ENCODE measurements at regions not wholly inside any gene's neighbourhood (a gene's known extent, or its start where the extent isn't known, plus 50 kb on each side); places are given as distances from the start of the nearest gene placed in this dataset.

DNA sequence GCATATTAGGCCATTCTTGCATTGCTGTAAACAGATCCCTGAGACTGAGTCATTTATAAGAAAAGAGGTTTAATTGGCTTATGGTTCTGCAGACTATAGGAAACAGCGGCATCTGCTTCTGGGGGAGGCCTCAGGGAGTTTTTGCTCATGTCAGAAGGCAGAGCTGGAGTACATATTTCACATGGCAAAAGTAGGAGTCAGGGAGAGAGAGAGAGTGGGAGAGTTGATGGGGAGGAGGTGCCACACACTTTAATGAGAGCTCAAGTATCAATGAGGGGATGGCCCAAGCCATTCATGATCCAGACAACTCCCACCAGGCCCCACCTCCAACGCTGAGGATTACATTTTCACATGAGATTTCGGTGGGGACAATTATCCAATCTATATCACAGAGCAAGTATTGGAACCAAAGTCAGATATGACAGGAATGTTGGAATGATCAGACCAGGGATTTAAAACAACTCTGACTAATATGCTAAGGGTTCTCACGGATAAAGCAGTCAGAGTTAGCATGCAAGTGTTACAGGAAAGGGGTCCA is 795.3 kb upstream of the CELF2 start:
- intact Hi-C loops (cut with micrococcal nuclease; ENCODE audit: unreplicated experiment) = no loop called here
- no peak overlapping the region for H3K4me3 ChIP-seq (ENCODE audit: low read depth, low read length)
- DNase-seq = no peak
- no peaks in the 10 kb centered on the region for H3K36me3 ChIP-seq (ENCODE audit: control insufficient read depth, insufficient read depth, low read length)
- no peaks in the 10 kb centered on the region for H3K4me1 ChIP-seq
- no peaks in the 10 kb centered on the region for H3K9me3 ChIP-seq
- CTCF ChIA-PET = no interaction called here
- no peak overlapping the region for H3K4me3 Mint-ChIP-seq (ENCODE audit: unreplicated experiment)
- no peaks in the 10 kb centered on the region for H3K27me3 Mint-ChIP-seq (ENCODE audit: insufficient read depth, unreplicated experiment)
- no TSS peak for BruUV-seq (replicated peaks)
- H3K9me3 Mint-ChIP-seq (ENCODE audit: unreplicated experiment) = no peaks in the 10 kb centered on the region
- no peaks in the 10 kb centered on the region for H3K4me1 Mint-ChIP-seq (ENCODE audit: low read depth, unreplicated experiment)
- no peaks in the 10 kb centered on the region for H3K36me3 Mint-ChIP-seq (ENCODE audit: insufficient read depth, unreplicated experiment)
- POLR2A ChIA-PET = no interaction called here
- no peak for TF ChIP-seq CTCF (IDR thresholded peaks at IDR 0.05; ENCODE audit: insufficient read depth in 1 of 2, low read depth in 1 of 2, low read length in 1 of 2, severe bottlenecking in 1 of 2, unreplicated experiment in 1 of 2)
- no peak overlapping the region for H3K27ac Mint-ChIP-seq (ENCODE audit: unreplicated experiment)
- no peaks in the 10 kb centered on the region for H3K27me3 ChIP-seq (replicated peaks; ENCODE audit: control insufficient read depth, insufficient read depth, low read length)

- Mint-ChIP-seq H3K4me3 (ENCODE audit: unreplicated experiment) (no peak overlapping the region), H3K27me3 (ENCODE audit: insufficient read depth, unreplicated experiment) (no peaks in the 10 kb centered on the region), H3K27ac (ENCODE audit: unreplicated experiment) (no peak overlapping the region), H3K36me3 (ENCODE audit: insufficient read depth, unreplicated experiment) (no peaks in the 10 kb centered on the region), H3K4me1 (ENCODE audit: low read depth, unreplicated experiment) (no peaks in the 10 kb centered on the region), H3K9me3 (ENCODE audit: unreplicated experiment) (no peaks in the 10 kb centered on the region)
- Histone ChIP-seq H3K9me3 (no peaks in the 10 kb centered on the region), H3K27me3 (replicated peaks; ENCODE audit: control insufficient read depth, insufficient read depth, low read length) (no peaks in the 10 kb centered on the region), H3K4me1 (no peaks in the 10 kb centered on the region), H3K36me3 (ENCODE audit: control insufficient read depth, insufficient read depth, low read length) (no peaks in the 10 kb centered on the region), H3K4me3 (ENCODE audit: low read depth, low read length) (no peak overlapping the region)
- POLR2A ChIA-PET = no interaction called here
- intact Hi-C loops (cut with micrococcal nuclease; ENCODE audit: unreplicated experiment) = no loop called here
- TF ChIP-seq CTCF (IDR thresholded peaks at IDR 0.05; ENCODE audit: insufficient read depth in 1 of 2, low read depth in 1 of 2, low read length in 1 of 2, severe bottlenecking in 1 of 2, unreplicated experiment in 1 of 2) = no peak
- no TSS peak for BruUV-seq (replicated peaks)
- no peak for DNase-seq
- CTCF ChIA-PET = no interaction called here
Measured at GRCh38 chr10:10223131-10223530, 794.5 kb upstream of the CELF2 start.

- no peak overlapping the region for H3K4me3 ChIP-seq (ENCODE audit: low read depth, low read length)
- Mint-ChIP-seq H3K27ac (ENCODE audit: unreplicated experiment) (no peak overlapping the region), H3K4me1 (ENCODE audit: low read depth, unreplicated experiment) (no peaks in the 10 kb centered on the region), H3K4me3 (ENCODE audit: unreplicated experiment) (no peak overlapping the region), H3K27me3 (ENCODE audit: insufficient read depth, unreplicated experiment) (no peaks in the 10 kb centered on the region), H3K36me3 (ENCODE audit: insufficient read depth, unreplicated experiment) (no peaks in the 10 kb centered on the region), H3K9me3 (ENCODE audit: unreplicated experiment) (no peaks in the 10 kb centered on the region)
- H3K27me3 ChIP-seq (replicated peaks; ENCODE audit: control insufficient read depth, insufficient read depth, low read length) = no peaks in the 10 kb centered on the region
- ChIA-PET POLR2A (no interaction called here), CTCF (no interaction called here)
- no peak for DNase-seq
- BruUV-seq (replicated peaks) = no TSS peak
- no peaks in the 10 kb centered on the region for H3K4me1 ChIP-seq
- no peaks in the 10 kb centered on the region for H3K36me3 ChIP-seq (ENCODE audit: control insufficient read depth, insufficient read depth, low read length)
- TF ChIP-seq CTCF (IDR thresholded peaks at IDR 0.05; ENCODE audit: insufficient read depth in 1 of 2, low read depth in 1 of 2, low read length in 1 of 2, severe bottlenecking in 1 of 2, unreplicated experiment in 1 of 2) = no peak
- no peaks in the 10 kb centered on the region for H3K9me3 ChIP-seq
- intact Hi-C loops (cut with micrococcal nuclease; ENCODE audit: unreplicated experiment) = no loop called here
Measured at GRCh38 chr10:10225136-10225676, 792.5 kb upstream of the CELF2 start.
